ENCODE measurements at regions not wholly inside any gene's neighbourhood (a gene's known extent, or its start where the extent isn't known, plus 50 kb on each side); places are given as distances from the start of the nearest gene placed in this dataset.
"Not testable (repeated sequence)": the region's sequence is repeated elsewhere in the genome, so short reads cannot be mapped to it uniquely, and the experiment has no call there.

- no peaks in the 10 kb centered on the region for H3K27me3 Mint-ChIP-seq
- H3K36me3 Mint-ChIP-seq = no peaks in the 10 kb centered on the region
- H3K4me1 Mint-ChIP-seq = no peaks in the 10 kb centered on the region
- H3K27ac Mint-ChIP-seq = no peak overlapping the region
- H3K4me3 Mint-ChIP-seq = no peak overlapping the region
- H3K9me3 Mint-ChIP-seq = peaks cover 6% of the 10 kb centered on the region
These were observed 349.6 kb upstream of the KCNMB2 start for GRCh38 chr3:178186666-178187065.

GRCh38 chr3:178189854-178190253 is 346.4 kb upstream of the KCNMB2 start:
- peaks cover 6% of the 10 kb centered on the region for H3K4me1 Mint-ChIP-seq
- H3K36me3 Mint-ChIP-seq = no peaks in the 10 kb centered on the region
- no peak overlapping the region for H3K27ac Mint-ChIP-seq

GRCh38 chr3:178193846-178194245 is 342.4 kb upstream of the KCNMB2 start:
- Mint-ChIP-seq H3K27me3 (no peaks in the 10 kb centered on the region), H3K36me3 (no peaks in the 10 kb centered on the region), H3K9me3 (no peaks in the 10 kb centered on the region), H3K4me3 (no peak overlapping the region), H3K27ac (no peak overlapping the region), H3K4me1 (peaks cover 6% of the 10 kb centered on the region)

More at GRCh38 chr3:178189854-178190253, 346.4 kb upstream of the KCNMB2 start:
- H3K27me3 Mint-ChIP-seq = no peaks in the 10 kb centered on the region
- no peaks in the 10 kb centered on the region for H3K9me3 Mint-ChIP-seq
- no peak overlapping the region for H3K4me3 Mint-ChIP-seq

- no peak overlapping the region for H3K27ac Mint-ChIP-seq
- H3K27me3 Mint-ChIP-seq = no peaks in the 10 kb centered on the region
- no peak overlapping the region for H3K4me3 Mint-ChIP-seq
- H3K36me3 Mint-ChIP-seq = no peaks in the 10 kb centered on the region
- peaks cover 6% of the 10 kb centered on the region for H3K4me1 Mint-ChIP-seq
- no peaks in the 10 kb centered on the region for H3K9me3 Mint-ChIP-seq
These were observed 341.7 kb upstream of the KCNMB2 start for GRCh38 chr3:178194539-178194938.

GRCh38 chr3:178195824-178196223 is 340.4 kb upstream of the KCNMB2 start:
- H3K4me3 Mint-ChIP-seq = no peak overlapping the region
- no peaks in the 10 kb centered on the region for H3K36me3 Mint-ChIP-seq
- no peak overlapping the region for H3K27ac Mint-ChIP-seq
- H3K9me3 Mint-ChIP-seq = no peaks in the 10 kb centered on the region
- peaks cover 6% of the 10 kb centered on the region for H3K4me1 Mint-ChIP-seq
- H3K27me3 Mint-ChIP-seq = no peaks in the 10 kb centered on the region

- H3K4me3 Mint-ChIP-seq = no peak overlapping the region
- no peaks in the 10 kb centered on the region for H3K9me3 Mint-ChIP-seq
- H3K4me1 Mint-ChIP-seq = peaks cover 6% of the 10 kb centered on the region
- no peaks in the 10 kb centered on the region for H3K27me3 Mint-ChIP-seq
- H3K36me3 Mint-ChIP-seq = no peaks in the 10 kb centered on the region
- H3K27ac Mint-ChIP-seq = no peak overlapping the region
These were observed 337.9 kb upstream of the KCNMB2 start for GRCh38 chr3:178198329-178198728.

- Mint-ChIP-seq H3K27ac (no peak overlapping the region), H3K27me3 (no peaks in the 10 kb centered on the region), H3K4me1 (no peaks in the 10 kb centered on the region), H3K4me3 (no peak overlapping the region), H3K36me3 (no peaks in the 10 kb centered on the region), H3K9me3 (no peaks in the 10 kb centered on the region)
These were observed 335.9 kb upstream of the KCNMB2 start for GRCh38 chr3:178200316-178200715.

- H3K4me3 Mint-ChIP-seq = no peak overlapping the region
- H3K36me3 Mint-ChIP-seq = no peaks in the 10 kb centered on the region
- H3K27me3 Mint-ChIP-seq = no peaks in the 10 kb centered on the region
- no peak overlapping the region for H3K27ac Mint-ChIP-seq
- no peaks in the 10 kb centered on the region for H3K4me1 Mint-ChIP-seq
- no peaks in the 10 kb centered on the region for H3K9me3 Mint-ChIP-seq
These were observed 334.5 kb upstream of the KCNMB2 start for GRCh38 chr3:178201714-178202113.

- Mint-ChIP-seq H3K4me1 (no peaks in the 10 kb centered on the region), H3K4me3 (no peak overlapping the region), H3K27ac (no peak overlapping the region), H3K36me3 (no peaks in the 10 kb centered on the region), H3K9me3 (no peaks in the 10 kb centered on the region), H3K27me3 (no peaks in the 10 kb centered on the region)
These were observed 334.0 kb upstream of the KCNMB2 start for GRCh38 chr3:178202194-178202593.

- H3K27me3 Mint-ChIP-seq = no peaks in the 10 kb centered on the region
These were observed 333.1 kb upstream of the KCNMB2 start for GRCh38 chr3:178203165-178203564.

GRCh38 chr3:178203650-178204049 is 332.6 kb upstream of the KCNMB2 start:
- Mint-ChIP-seq H3K4me3 (no peak overlapping the region), H3K27ac (no peak overlapping the region), H3K4me1 (no peaks in the 10 kb centered on the region), H3K27me3 (no peaks in the 10 kb centered on the region), H3K36me3 (no peaks in the 10 kb centered on the region), H3K9me3 (no peaks in the 10 kb centered on the region)

More at GRCh38 chr3:178203165-178203564, 333.1 kb upstream of the KCNMB2 start:
- H3K36me3 Mint-ChIP-seq = no peaks in the 10 kb centered on the region
- no peak overlapping the region for H3K27ac Mint-ChIP-seq
- no peaks in the 10 kb centered on the region for H3K4me1 Mint-ChIP-seq
- no peak overlapping the region for H3K4me3 Mint-ChIP-seq
- H3K9me3 Mint-ChIP-seq = no peaks in the 10 kb centered on the region

GRCh38 chr3:178205740-178206139 is 330.5 kb upstream of the KCNMB2 start:
- H3K36me3 Mint-ChIP-seq = no peaks in the 10 kb centered on the region
- no peaks in the 10 kb centered on the region for H3K4me1 Mint-ChIP-seq
- no peaks in the 10 kb centered on the region for H3K27me3 Mint-ChIP-seq
- H3K9me3 Mint-ChIP-seq = no peaks in the 10 kb centered on the region
- no peak overlapping the region for H3K4me3 Mint-ChIP-seq
- no peak overlapping the region for H3K27ac Mint-ChIP-seq

GRCh38 chr3:178206521-178206920 is 329.7 kb upstream of the KCNMB2 start:
- no peak overlapping the region for H3K27ac Mint-ChIP-seq

GRCh38 chr3:178207161-178207560 is 329.1 kb upstream of the KCNMB2 start:
- H3K27me3 Mint-ChIP-seq, H3K27ac Mint-ChIP-seq, H3K9me3 Mint-ChIP-seq, H3K36me3 Mint-ChIP-seq, H3K4me1 Mint-ChIP-seq, H3K4me3 Mint-ChIP-seq: not testable (repeated sequence)

More at GRCh38 chr3:178206521-178206920, 329.7 kb upstream of the KCNMB2 start:
- Mint-ChIP-seq H3K9me3 (no peaks in the 10 kb centered on the region), H3K4me3 (no peak overlapping the region), H3K27me3 (no peaks in the 10 kb centered on the region), H3K4me1 (no peaks in the 10 kb centered on the region), H3K36me3 (no peaks in the 10 kb centered on the region)

- not testable (repeated sequence) for H3K27ac Mint-ChIP-seq, H3K4me1 Mint-ChIP-seq, H3K36me3 Mint-ChIP-seq
These were observed 328.6 kb upstream of the KCNMB2 start for GRCh38 chr3:178207627-178208026.

GRCh38 chr3:178209116-178209515 is 327.1 kb upstream of the KCNMB2 start:
- H3K27ac Mint-ChIP-seq, H3K9me3 Mint-ChIP-seq, H3K4me1 Mint-ChIP-seq, H3K4me3 Mint-ChIP-seq, H3K36me3 Mint-ChIP-seq, H3K27me3 Mint-ChIP-seq: not testable (repeated sequence)

More at GRCh38 chr3:178207627-178208026, 328.6 kb upstream of the KCNMB2 start:
- not testable (repeated sequence) for H3K27me3 Mint-ChIP-seq, H3K4me3 Mint-ChIP-seq, H3K9me3 Mint-ChIP-seq

GRCh38 chr3:178209618-178210017 is 326.6 kb upstream of the KCNMB2 start:
- not testable (repeated sequence) for H3K36me3 Mint-ChIP-seq, H3K4me3 Mint-ChIP-seq, H3K9me3 Mint-ChIP-seq, H3K27me3 Mint-ChIP-seq, H3K27ac Mint-ChIP-seq, H3K4me1 Mint-ChIP-seq

Measured in activated naive CD4-positive, alpha-beta T cell treated with anti-CD3 and anti-CD28 coated beads, Interleukin-2, amount 50 U/mL, for 24 hours (primary cell).